Choroid plexus epithelial cell (primary cell): ENCODE measurements at regions not wholly inside any gene's neighbourhood (a gene's known extent, or its start where the extent isn't known, plus 50 kb on each side); places are given as distances from the start of the nearest gene placed in this dataset.
"Not testable (repeated sequence)": the region's sequence is repeated elsewhere in the genome, so short reads cannot be mapped to it uniquely, and the experiment has no call there.

ENCODE experiments used
- DNase-seq: peaks from one replicate; pipeline ENCODE4 v3.0.0-alpha.2; 2010; ENCODE audit warnings: low read depth
- H3K4me3 ChIP-seq: 2 replicates; pipeline ENCODE4 v1.5.1; 2011; ENCODE audit warnings: low read depth, mild to moderate bottlenecking, control low read depth, low read length, moderate library complexity
- TF ChIP-seq, protein P1 (sequence below): conservative IDR thresholded peaks from 2 replicates; pipeline ENCODE4 v1.5.1; 2011; ENCODE audit warnings: low read depth, mild to moderate bottlenecking, control low read depth, inconsistent platforms, low read length, moderate library complexity

DNA sequence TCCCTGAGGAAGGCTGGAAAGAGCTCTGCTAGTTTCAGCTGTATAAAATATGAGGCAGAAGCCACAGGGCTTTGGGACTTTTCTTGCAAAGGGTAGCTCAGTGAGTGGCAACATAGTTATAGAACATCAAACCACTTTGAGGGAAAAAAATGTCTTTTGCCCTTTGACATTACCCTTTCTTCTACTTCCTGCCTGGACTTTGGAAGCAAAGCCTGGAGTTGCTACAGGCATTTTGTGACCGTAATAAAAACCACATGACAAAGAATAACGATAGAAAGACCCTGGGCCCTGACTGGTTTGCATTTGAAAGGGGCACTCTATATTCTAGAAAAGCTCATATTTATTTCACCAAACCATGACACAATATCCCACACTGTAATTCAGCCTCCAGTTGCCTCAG lies 440.9 kb downstream of the DIRAS2 start:
- no peak overlapping the region for H3K4me3 ChIP-seq
- TF ChIP-seq, protein P1, sequence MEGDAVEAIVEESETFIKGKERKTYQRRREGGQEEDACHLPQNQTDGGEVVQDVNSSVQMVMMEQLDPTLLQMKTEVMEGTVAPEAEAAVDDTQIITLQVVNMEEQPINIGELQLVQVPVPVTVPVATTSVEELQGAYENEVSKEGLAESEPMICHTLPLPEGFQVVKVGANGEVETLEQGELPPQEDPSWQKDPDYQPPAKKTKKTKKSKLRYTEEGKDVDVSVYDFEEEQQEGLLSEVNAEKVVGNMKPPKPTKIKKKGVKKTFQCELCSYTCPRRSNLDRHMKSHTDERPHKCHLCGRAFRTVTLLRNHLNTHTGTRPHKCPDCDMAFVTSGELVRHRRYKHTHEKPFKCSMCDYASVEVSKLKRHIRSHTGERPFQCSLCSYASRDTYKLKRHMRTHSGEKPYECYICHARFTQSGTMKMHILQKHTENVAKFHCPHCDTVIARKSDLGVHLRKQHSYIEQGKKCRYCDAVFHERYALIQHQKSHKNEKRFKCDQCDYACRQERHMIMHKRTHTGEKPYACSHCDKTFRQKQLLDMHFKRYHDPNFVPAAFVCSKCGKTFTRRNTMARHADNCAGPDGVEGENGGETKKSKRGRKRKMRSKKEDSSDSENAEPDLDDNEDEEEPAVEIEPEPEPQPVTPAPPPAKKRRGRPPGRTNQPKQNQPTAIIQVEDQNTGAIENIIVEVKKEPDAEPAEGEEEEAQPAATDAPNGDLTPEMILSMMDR = no peak
- no peak for DNase-seq

DNA sequence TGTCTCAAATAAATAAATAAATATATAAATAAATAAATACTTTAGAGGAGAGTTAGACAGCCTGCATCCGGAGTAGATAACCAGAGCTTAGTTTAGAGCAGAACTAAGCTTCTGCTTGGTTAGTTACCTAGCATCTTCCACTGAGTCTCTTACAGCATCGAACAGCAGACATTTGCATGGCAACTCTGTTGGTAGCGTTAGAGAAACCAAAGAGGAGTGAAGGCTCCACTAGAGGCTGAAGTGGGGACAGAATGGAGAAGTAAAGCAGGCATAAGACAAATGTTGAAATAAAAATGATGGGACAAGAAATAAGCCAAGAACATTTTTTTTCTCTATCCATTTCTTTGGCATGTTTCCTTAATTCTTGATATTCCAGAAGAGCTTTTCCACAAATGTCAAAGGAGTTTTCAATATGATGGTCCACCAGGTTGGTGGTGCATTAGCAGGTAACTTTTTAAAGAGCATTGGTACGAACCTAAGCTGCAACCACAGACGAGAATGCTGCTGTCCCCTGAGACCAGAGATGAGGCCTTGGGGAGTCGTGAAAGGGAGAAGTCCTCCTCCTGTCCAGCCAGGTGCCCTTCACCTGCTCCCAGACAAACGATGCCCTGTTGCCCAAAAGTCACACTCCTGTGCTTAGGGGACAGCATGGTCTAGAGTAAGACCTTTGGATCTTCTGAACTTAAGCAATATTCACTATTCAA lies 438.3 kb downstream of the DIRAS2 start:
- no peak for DNase-seq
- H3K4me3 ChIP-seq = no peak overlapping the region
- TF ChIP-seq, protein P1 = no peak

DNA sequence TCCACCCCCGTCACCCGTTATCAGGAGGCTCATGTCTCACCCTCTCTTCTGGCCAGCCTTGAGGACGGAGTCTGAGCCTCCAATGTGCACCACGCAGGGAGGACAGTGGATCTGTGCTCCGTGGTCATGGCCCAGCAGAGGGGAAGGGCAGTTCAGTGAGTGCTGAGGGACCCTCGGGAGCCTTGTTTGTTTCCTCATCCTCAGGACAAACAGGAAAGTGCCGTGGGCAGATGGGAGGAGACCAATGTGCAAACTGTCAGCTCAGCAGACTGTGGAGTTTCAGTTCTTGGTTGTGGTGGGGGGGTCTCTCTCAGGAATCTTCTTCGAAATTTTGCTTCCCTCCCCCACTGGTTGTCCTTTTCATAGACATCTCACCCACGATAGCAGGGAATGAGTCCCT lies 429.6 kb downstream of the DIRAS2 start:
- DNase-seq, H3K4me3 ChIP-seq: not testable (repeated sequence)

DNA sequence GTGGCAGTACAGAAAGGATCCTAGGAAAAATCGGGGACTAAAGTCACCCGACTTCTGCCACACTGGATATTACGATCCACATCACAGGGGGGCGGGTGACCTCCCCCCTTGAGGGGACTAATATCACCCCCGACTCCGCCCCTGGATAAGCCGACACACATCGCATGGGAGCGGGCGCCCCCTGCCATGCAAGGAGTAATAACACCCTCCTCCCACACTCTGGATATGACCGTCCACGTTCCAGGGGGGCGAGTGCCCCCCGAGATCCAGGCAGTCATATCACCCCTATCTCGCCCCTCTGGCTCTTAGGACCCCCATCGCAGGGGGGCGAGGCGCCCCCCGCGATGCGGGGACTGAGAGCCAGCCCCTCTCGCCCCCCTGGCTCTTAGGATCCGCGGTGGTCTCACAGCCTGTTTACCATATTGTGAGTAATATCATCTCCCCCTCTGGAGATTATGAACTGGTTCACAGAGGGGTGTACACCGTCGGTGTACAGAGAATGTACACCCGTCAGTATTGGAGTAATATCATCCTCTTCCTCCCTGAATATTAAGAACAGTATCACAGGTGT lies 423.0 kb downstream of the DIRAS2 start:
- DNase-seq = no peak
- TF ChIP-seq, protein P1 = peak; percentile 14
- no peak overlapping the region for H3K4me3 ChIP-seq

DNA sequence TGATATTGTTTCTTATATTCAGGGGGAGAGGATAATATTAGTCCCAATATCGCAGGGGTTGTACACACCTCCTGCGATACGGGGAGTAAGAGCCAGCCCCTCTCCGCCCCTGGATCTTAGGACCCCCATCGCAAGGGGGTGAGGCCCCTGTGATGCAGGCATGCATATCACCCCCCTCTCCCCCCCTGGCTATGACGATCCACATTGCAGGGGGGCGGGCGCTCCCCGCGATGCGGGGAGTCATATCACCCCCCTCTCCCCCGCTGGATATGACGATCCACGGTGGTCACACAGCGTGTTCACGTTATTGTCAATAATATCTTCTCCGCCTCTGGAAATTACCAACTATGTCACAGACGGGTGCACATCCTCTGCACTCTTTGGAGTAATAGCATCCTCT lies 420.7 kb downstream of the DIRAS2 start:
- not testable (repeated sequence) for DNase-seq, H3K4me3 ChIP-seq

DNA sequence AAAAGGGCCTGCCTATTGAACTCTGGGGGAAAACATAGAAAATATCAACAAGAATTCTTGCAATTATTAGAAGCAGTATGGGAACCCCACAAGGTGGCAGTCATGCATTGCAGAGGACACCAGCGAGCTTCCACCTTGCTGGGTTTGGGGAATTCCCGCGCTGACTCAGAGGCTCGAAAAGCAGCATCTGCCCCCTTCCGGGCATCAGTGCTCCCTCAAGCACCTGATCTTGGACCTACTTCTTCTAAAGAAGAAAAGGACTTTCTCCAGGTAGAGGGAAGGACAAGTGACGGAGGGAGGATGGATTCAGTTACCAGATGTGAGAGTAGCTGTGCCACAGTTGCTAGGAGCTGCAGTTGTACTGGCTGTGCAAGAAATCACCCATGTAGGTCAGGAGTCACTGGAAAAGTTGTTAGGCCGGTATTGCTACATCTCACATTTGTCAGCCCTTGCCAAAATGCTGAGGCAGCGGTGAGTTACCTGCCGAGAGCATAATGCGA lies 415.7 kb downstream of the DIRAS2 start:
- TF ChIP-seq, protein P1 = peak; percentile 62
- H3K4me3 ChIP-seq = not testable (repeated sequence)
- peak; percentile 56 for DNase-seq

- not testable (repeated sequence) for H3K4me3 ChIP-seq, DNase-seq
Observed at GRCh38 chr9:90233081-90233480, 409.5 kb downstream of the DIRAS2 start.

DNA sequence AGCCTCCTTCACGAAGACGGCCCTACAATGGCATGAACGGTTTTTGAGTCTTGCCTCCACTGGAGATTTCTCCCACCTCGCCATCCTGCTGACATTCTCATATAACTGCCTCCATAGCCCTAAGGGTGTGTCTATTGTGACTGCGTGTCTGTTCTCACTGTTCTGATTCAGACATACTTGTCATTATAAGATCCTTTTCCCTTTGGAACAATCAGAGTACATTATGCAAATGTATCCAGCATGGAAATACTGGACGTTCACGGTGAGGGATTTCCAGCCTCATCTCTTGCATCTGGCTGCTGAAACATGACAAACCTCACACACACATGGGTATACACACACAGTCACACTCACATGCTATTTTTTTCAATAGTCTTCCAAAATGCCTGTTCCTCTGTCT lies 402.1 kb downstream of the DIRAS2 start:
- no peak for DNase-seq
- TF ChIP-seq, protein P1 = no peak
- H3K4me3 ChIP-seq = no peak overlapping the region
